ENCODE measurements at regions not wholly inside any gene's neighbourhood (a gene's known extent, or its start where the extent isn't known, plus 50 kb on each side); places are given as distances from the start of the nearest gene placed in this dataset.

DNA sequence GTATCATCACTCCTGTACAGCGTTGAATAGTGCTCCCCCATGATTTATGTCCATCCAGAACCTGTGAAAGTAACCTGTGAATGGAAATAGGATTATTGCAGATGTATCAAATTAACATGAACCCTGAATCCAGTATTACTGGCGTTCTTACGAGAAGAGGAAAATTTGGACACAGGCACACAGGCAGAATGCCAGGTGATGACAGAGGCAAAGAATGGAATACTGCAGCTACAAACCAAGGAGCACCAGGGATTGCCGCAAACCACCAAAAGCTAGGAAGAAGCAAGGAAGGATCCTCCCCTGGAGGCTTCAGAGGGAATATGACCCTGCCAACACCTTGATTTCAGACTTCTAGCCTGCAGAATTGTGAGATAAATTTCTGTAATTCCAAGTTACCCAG is 113.5 kb upstream of the EGLN3 start:
- no peak for TF ChIP-seq POLR2A (IDR thresholded peaks at IDR 0.05; ENCODE audit: low read length)
- TF ChIP-seq GATA1 (IDR thresholded peaks at IDR 0.05; ENCODE audit: low read depth, low read length), result no peak
